ENCODE measurements at regions not wholly inside any gene's neighbourhood (a gene's known extent, or its start where the extent isn't known, plus 50 kb on each side); places are given as distances from the start of the nearest gene placed in this dataset.
"Not testable (repeated sequence)": the region's sequence is repeated elsewhere in the genome, so short reads cannot be mapped to it uniquely, and the experiment has no call there.

DNA sequence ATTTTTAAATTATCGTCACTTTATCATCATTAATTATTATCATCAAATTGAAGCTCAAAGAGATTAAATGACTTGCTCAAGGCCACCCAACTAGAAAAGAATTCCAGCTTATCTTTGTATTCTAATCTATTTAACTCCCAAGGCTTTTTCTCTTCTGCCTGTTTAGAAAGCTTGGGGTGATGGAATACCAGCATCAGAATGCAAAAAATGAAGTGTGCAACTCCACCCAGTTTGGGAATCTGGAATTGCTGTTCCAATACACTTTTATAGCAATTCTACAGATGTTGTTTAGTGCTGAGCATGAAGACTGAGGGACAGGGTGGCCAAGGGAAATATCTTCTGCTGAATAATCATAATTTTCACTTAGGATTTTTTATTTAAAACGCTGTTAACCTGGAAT is 97.2 kb upstream of the FIBIN start:
- no peak for DNase-seq (ENCODE audit: low read depth)

- DNase-seq (ENCODE audit: low read depth), result no peak
Measured at GRCh38 chr11:26898799-26899198, 95.1 kb upstream of the FIBIN start.

DNA sequence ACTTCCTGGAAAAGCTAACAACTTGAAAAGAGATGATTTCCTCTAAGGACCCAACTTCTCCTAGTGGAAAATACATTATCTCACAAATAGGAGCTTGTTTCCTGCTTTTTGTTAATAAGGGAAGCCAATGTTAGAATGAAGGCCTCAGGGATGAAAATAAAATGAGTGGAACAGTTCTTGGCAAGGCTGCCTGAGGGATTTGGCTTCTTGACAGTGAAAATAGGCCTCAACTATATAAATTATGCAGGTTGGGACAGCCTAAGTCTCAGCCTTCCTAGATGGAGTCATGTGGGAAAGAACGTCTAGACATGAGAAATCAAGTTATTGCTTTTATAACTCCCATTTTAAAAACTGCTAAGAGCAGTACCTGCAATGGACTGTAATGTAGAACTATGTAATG is 92.8 kb upstream of the FIBIN start:
- DNase-seq (ENCODE audit: low read depth), result no peak

- no peak for DNase-seq (ENCODE audit: low read depth)
Measured at GRCh38 chr11:26904132-26904531, 89.8 kb upstream of the FIBIN start.

DNA sequence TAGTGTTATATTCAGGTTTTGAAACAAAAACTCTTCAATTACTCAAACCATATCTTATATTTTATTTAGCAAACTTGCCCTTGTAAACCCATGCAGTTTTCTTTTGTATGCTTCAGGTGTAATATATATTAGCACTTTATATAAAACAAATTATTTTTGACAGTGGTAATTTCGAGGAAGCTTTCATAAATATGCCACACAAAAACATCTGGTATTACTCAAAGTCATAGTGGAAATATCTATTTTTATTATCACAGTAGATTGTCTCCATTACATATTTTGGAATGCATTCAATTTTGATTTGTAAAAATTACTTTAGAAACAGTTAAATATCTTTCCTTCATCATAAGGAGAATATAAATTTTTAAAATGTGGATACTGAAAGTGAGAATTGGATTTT is 89.1 kb upstream of the FIBIN start:
- DNase-seq (ENCODE audit: low read depth), result no peak

GRCh38 chr11:26905368-26905767 is 88.5 kb upstream of the FIBIN start:
- DNase-seq (ENCODE audit: low read depth), result peak; percentile 6

- DNase-seq (ENCODE audit: low read depth), result no peak
Measured at GRCh38 chr11:26909515-26909914, 84.4 kb upstream of the FIBIN start.

DNA sequence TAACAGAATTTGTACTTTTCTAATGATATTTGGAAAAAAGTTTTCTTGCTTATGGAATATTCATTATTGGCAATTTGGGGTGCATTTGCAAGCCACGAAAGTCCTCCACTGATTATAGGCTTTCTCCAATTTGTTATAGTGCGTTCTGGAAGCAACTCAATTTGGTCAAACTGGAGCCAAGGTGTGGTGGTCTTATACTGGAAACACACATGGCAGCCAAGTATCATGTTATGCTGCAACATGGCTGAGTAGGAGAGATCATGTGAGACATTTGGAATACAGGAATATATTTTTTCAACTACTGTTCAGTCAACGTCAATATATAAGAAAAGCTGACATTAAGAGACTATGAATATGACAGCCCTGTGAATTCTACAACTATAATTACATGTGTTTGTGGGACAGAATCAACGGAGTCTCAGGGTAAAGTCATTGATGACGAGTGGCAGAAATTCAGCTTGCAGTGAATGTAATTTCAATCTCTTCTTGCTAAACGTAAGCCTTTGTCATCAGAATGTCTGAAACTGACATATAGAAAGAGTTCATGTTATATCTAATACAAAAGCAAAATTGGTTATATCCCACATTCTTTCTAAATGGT is 83.8 kb upstream of the FIBIN start:
- DNase-seq (ENCODE audit: low read depth), result no peak

DNA sequence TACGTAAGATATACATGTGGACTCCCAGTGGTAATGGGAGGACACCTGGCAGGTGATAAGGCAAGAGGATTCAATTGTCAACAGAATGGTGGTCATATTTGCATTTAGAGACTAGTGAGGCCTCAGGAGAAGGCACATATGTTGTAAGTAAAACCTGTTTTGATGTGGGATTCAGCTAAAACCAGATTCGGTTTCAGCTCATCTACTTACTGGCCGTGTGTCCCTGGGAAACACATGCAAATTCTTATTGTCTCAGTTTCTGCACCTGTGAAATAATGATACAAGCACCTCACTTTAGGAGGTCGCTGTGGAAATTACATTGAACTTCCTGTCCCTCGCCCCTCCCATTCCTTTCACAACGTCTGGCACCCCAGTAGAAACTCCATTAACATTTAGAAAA is 78.9 kb upstream of the FIBIN start:
- no peak for DNase-seq (ENCODE audit: low read depth)

- no peak for DNase-seq (ENCODE audit: low read depth)
Measured at GRCh38 chr11:26916805-26917204, 77.1 kb upstream of the FIBIN start.

DNA sequence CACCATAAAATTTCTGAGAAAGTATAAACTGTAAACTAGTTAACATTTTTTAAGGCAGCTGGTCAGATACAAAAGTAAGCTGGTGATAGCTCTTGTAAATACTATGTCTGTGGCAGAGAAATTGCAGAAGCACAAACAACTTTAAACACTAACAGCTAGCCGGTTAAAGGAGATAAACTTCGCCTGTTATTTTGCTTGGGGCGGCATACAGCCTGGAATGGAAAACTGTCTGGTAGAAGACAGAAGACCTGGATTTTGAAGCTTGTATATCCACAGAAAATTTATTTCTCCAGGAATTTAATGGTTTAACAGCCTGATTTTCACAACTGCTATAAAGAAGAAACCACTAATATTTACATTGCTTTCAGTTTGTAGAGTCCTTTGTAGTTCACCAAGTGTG is 65.3 kb upstream of the FIBIN start:
- no peak for DNase-seq (ENCODE audit: low read depth)

GRCh38 chr11:26929806-26930517 is 64.0 kb upstream of the FIBIN start:
- no peak for DNase-seq (ENCODE audit: low read depth)

DNA sequence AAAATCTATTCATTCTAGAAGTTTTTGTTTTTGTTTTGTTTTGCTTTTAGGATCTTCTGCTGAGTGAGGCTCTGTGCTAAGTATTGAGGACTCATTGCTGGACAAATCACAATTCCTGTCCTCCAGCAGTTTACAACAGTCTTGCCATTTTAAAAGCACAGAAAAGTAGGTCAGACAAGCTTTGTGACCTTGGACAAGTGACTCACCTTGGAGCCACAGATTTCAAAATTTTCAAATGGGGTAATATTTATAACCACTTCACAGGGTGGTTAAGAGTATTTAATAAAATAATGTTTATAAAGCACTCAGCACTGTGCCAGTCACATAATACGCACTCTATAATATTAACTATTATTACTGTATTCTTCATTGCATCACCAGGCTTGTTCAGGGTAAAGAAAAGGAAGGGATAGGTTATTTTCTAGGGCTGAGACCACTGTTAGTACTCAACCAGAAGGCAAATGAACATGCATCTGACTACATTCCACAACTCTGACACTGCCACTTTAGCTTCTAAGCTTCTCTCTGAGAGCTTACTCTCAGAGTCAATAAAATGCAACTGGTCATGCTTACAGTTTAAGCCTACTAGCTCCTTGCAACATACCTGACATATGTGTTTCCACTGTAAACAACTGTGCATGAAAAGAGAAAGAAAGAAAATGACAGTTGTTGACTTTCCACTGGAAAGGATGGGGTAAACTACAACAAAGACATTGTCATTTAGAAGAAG is 63.2 kb upstream of the FIBIN start:
- no peak for DNase-seq (ENCODE audit: low read depth)

DNA sequence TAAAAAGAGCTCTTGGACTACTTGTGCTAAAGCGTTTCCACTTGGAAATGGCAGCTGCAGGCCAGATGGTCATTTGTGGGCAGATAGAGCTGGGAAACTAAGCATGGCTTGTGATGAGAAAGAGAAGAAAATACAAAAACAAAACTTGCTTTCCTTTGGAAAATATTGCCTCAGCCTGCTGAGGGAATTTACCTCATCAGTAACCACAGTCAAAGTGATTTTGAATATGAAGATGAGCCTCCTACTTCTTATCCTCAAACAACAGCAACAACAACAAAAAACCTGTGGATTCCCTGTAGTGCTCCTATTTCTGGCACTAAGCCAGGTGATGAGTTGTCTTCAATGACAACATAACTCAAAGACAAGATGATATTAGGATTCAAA is 62.7 kb upstream of the FIBIN start:
- DNase-seq (ENCODE audit: low read depth), result no peak

DNA sequence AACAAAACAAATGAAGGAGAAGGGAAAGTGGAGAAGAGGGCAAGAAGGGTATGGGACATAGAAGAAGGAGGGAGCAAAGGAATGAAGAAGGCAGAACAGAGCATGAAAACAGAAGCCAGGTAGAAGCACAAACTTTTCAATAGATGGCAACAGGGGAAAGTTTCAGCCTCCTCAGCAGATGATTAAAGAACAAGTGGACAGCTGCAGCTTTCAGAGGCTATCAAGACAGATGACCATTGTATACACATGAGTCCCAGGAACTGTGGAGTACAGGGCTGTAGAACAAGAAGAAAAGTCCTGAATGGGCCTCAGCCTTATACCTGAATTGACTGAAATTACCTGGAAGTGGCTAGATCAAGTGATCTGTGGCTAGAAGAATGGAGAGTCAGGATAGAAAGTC is 62.0 kb upstream of the FIBIN start:
- DNase-seq (ENCODE audit: low read depth), result no peak

DNA sequence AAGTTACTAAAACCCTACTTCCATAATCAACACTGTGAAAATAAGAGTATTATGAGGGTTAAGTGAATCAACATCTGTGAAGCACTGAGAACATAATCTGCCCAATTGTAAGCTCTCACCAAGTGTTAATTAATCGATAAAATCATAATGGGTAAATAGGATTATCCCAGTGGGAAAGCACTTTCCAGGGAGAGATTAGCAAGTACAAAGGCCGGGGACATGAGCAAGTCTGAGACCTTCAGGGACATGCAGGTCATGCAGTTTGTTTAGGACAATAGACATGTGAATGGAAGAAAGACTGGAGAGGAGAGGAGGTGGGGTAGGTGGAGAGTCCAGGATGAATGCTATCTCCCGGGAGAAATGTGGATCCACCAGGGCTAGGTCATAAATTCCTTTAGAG is 57.8 kb upstream of the FIBIN start:
- DNase-seq (ENCODE audit: low read depth), result no peak

GRCh38 chr11:26937386-26937785 is 56.5 kb upstream of the FIBIN start:
- DNase-seq (ENCODE audit: low read depth), result no peak

DNA sequence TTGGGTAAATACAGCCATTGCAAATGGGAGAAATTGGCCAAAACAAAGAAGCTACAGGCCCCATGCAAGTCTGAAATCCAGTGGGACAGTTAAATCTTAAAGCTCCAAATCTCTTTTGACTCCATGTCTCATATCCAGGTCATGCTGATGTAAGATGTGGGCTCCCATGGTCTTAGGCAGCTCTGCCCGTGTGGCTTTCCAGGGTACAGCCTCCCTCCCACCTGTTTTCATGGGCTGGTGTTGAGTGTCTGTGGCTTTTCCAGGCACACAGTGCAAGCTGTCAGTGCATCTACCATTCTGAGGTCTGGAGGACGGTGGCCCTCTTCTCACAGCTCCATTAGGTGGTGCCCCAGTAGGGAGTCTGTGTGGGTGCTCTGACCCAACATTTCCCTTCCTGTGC is 53.4 kb upstream of the FIBIN start:
- not testable (repeated sequence) for DNase-seq (ENCODE audit: low read depth)

DNA sequence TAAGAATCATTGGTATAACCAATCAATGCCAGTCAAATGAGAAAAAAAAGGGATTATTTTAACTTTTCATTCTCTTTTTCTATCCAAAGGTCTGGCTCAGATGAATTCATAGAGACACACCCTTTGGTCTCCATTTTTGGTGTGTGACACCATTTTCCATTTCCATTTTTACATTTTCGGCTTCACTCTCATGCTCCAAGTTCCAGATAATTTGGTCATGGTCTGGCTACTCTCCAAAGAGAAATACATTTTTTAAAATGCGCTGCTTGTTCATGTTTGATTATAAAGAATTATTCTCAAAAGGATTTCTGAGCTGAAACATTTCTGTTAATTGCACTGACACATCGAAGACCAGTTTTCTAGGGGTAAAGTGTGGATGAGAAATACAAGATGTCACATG is 51.6 kb upstream of the FIBIN start:
- DNase-seq (ENCODE audit: low read depth), result no peak

DNA sequence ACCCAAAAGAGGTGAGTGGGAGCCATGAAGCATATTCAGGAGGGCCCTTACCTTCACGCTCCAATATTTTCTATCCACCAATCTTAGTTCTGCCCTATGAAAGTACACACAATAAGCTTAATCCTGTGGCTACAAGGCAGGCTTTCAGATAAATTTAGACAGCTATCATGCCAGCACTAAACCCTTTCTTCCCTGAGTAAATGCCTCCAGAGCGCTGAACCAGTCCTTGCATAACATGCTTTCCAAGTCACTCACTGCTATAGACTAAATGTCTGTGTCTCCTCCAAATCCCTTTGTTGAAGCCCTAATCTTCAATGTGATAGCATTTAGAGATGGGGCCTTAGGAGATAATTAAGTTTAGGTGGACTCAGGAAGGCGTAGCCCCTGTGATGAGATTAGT is 50.3 kb upstream of the FIBIN start:
- no peak for DNase-seq (ENCODE audit: low read depth)
